Hepatocyte (in vitro differentiated cells): ENCODE measurements at regions not wholly inside any gene's neighbourhood (a gene's known extent, or its start where the extent isn't known, plus 50 kb on each side); places are given as distances from the start of the nearest gene placed in this dataset.
A peak's percentile ranks its signal among the peaks of the same experiment; 100 is the strongest.

Source experiments
- DNase-seq: peaks from one replicate; pipeline ENCODE4 v3.0.0-alpha.2; 2016; ENCODE audit warnings: low spot score
- H2AFZ ChIP-seq: fragments of 200-600 bp; sonication (generic); 2 replicates; pipeline ENCODE4 v1.6.0; 2016; ENCODE audit warnings: antibody characterized with exemption, mild to moderate bottlenecking
- H3K27ac ChIP-seq: fragments of 200-600 bp; sonication (generic); 2 replicates; pipeline ENCODE4 v1.5.1; 2016; ENCODE audit warnings: mild to moderate bottlenecking
- H3K27me3 ChIP-seq: fragments of 200-600 bp; sonication (generic); 2 replicates; pipeline ENCODE4 v1.6.1; 2016
- H3K36me3 ChIP-seq: fragments of 200-600 bp; sonication (generic); replicated peaks from 2 replicates; pipeline ENCODE4 v1.5.1; 2016; ENCODE audit warnings: low read depth; ENCODE audit not compliant: insufficient read depth
- H3K4me1 ChIP-seq: fragments of 200-600 bp; sonication (generic); 2 replicates; pipeline ENCODE4 v1.5.1; 2016; ENCODE audit warnings: mild to moderate bottlenecking, moderate library complexity; ENCODE audit not compliant: insufficient read depth
- H3K4me2 ChIP-seq: fragments of 200-600 bp; sonication (generic); 2 replicates; pipeline ENCODE4 v1.6.0; 2016
- H3K4me3 ChIP-seq: fragments of 200-600 bp; sonication (generic); 2 replicates; pipeline ENCODE4 v1.5.1; 2016; ENCODE audit warnings: mild to moderate bottlenecking
- H3K79me2 ChIP-seq: fragments of 200-600 bp; sonication (generic); 2 replicates; pipeline ENCODE4 v1.6.0; 2017; ENCODE audit warnings: mild to moderate bottlenecking
- H3K9me2 ChIP-seq: fragments of 200-600 bp; sonication (generic); replicated peaks from 2 replicates; pipeline ENCODE4 v1.6.0; 2017; ENCODE audit warnings: mild to moderate bottlenecking; ENCODE audit not compliant: insufficient read depth
- H3K9me3 ChIP-seq: fragments of 200-600 bp; sonication (generic); 2 replicates; pipeline ENCODE4 v1.5.1; 2016; ENCODE audit warnings: low read depth, mild to moderate bottlenecking
- H4K20me1 ChIP-seq: fragments of 200-600 bp; sonication (generic); 2 replicates; pipeline ENCODE4 v1.6.0; 2016; ENCODE audit warnings: mild to moderate bottlenecking; ENCODE audit not compliant: insufficient read depth, poor library complexity, severe bottlenecking
- EZH2 ChIP-seq: fragments of 200-600 bp; sonication (generic); IDR thresholded peaks from 2 replicates; pipeline ENCODE4 v1.6.1; 2016; ENCODE audit warnings: antibody characterized with exemption, mild to moderate bottlenecking, borderline replicate concordance
- EZH2phosphoT487 ChIP-seq: fragments of 200-600 bp; sonication (generic); IDR thresholded peaks from one replicate; pipeline ENCODE4 v1.6.1; 2018; ENCODE audit warnings: antibody characterized with exemption, mild to moderate bottlenecking, low read depth, moderate library complexity; ENCODE audit not compliant: unreplicated experiment, severe bottlenecking
- WGBS: methylation state at CpG from one replicate; pipeline ENCODE4 v1.1.6; 2016; ENCODE audit warnings: low lambda C conversion rate; ENCODE audit errors: missing lambda C conversion rate; 5-methylcytosine and 5-hydroxymethylcytosine counted together
- TF ChIP-seq, protein P1 (sequence below): fragments of 200-600 bp; sonication (generic); IDR thresholded peaks from 2 replicates; pipeline ENCODE4 v1.5.1; 2016; ENCODE audit warnings: antibody characterized with exemption, mild to moderate bottlenecking; ENCODE audit not compliant: poor library complexity

DNA sequence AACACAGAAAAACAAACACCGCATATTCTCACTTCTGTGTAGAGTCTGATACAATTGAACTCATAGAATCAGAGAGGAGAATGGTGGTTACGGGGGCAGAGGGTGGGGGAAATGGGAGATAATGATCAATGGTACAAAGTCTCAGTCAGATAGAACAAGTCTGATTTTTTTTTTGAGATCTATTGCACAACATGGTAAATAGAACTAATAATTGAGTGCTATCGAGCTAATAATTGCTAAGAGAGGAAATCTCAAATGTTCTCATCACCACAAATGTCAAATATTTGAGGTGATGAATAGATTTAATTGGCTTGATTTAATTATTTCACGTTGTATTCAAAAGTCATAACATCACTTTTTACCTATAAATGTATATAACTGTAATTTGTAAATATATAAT, 121.0 kb upstream of the SPIN1 start:
- Histone ChIP-seq H4K20me1 (no peaks in the 10 kb centered on the region), H2AFZ (no peak overlapping the region), H3K4me2 (no peak overlapping the region), H3K36me3 (no peaks in the 10 kb centered on the region), H3K27me3 (no peaks in the 10 kb centered on the region), H3K9me3 (no peaks in the 10 kb centered on the region), H3K9me2 (no peaks in the 10 kb centered on the region), H3K27ac (no peak overlapping the region), H3K4me1 (no peaks in the 10 kb centered on the region), H3K79me2 (no peaks in the 10 kb centered on the region), H3K4me3 (no peak overlapping the region)
- 84% methylated on average over 4 of the region's 4 CpGs for WGBS
- DNase-seq: no peak
- no peak for TF ChIP-seq EZH2
- TF ChIP-seq, protein P1, sequence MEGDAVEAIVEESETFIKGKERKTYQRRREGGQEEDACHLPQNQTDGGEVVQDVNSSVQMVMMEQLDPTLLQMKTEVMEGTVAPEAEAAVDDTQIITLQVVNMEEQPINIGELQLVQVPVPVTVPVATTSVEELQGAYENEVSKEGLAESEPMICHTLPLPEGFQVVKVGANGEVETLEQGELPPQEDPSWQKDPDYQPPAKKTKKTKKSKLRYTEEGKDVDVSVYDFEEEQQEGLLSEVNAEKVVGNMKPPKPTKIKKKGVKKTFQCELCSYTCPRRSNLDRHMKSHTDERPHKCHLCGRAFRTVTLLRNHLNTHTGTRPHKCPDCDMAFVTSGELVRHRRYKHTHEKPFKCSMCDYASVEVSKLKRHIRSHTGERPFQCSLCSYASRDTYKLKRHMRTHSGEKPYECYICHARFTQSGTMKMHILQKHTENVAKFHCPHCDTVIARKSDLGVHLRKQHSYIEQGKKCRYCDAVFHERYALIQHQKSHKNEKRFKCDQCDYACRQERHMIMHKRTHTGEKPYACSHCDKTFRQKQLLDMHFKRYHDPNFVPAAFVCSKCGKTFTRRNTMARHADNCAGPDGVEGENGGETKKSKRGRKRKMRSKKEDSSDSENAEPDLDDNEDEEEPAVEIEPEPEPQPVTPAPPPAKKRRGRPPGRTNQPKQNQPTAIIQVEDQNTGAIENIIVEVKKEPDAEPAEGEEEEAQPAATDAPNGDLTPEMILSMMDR: no peak

DNA sequence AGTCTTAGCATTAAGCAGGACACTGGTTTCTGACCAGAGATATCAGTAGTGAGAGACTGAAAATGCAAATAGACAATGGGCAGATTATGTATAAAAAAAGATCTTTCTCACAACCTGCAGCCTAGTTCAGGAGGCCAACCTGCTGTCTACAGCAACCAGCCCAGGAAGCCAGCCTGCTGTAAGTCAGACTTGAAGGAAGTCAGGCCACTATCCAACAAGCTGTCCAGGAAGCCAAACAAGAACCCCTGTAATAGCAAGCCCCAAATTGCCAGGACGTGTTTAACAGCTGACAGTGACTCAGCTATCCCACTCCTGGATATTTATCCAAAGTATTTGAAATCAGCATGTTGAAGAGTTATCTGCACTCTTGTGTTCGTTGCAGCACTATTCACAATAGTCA, 121.8 kb upstream of the SPIN1 start:
- H3K9me2 ChIP-seq: no peaks in the 10 kb centered on the region
- H3K9me3 ChIP-seq: no peaks in the 10 kb centered on the region
- no peak overlapping the region for H2AFZ ChIP-seq
- no peaks in the 10 kb centered on the region for H3K36me3 ChIP-seq
- H3K4me1 ChIP-seq: no peaks in the 10 kb centered on the region
- 77% methylated on average over 2 of the region's 2 CpGs for whole genome bisulfite sequencing
- no peak overlapping the region for H3K4me2 ChIP-seq
- no peak overlapping the region for H3K27ac ChIP-seq
- DNase-seq: no peak
- no peaks in the 10 kb centered on the region for H3K79me2 ChIP-seq
- TF ChIP-seq EZH2phosphoT487 (no peak), EZH2 (no peak)
- TF ChIP-seq, protein P1: no peak
- H3K27me3 ChIP-seq: no peaks in the 10 kb centered on the region
- H3K4me3 ChIP-seq: no peak overlapping the region
- no peaks in the 10 kb centered on the region for H4K20me1 ChIP-seq

DNA sequence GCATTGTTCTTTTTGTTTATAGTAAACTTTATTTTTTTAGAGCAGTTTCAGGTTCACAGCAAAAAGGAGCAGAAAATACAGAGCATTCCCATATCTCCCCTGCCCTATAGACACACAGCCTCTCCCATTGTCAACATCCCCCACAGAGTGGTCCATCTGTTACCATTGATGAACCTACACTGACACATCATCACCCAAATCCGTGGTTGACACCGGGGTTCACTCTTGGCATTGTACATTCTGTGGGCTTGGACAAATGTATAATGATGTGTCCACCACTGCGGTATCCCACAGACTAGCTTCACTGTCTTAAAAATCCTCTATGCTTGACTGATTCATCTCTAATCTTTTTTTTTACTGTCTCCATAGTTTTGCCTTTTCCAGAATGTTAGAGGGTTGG, 120.7 kb upstream of the SPATA31C2 start:
- 70% methylated on average over 3 of the region's 3 CpGs for WGBS
- H3K4me3 ChIP-seq: no peak overlapping the region
- no peaks in the 10 kb centered on the region for H3K27me3 ChIP-seq
- H3K36me3 ChIP-seq: no peaks in the 10 kb centered on the region
- TF ChIP-seq EZH2phosphoT487 (no peak), EZH2 (no peak)
- TF ChIP-seq, protein P1: no peak
- H3K79me2 ChIP-seq: no peaks in the 10 kb centered on the region
- no peaks in the 10 kb centered on the region for H4K20me1 ChIP-seq
- H3K27ac ChIP-seq: peak overlapping the region; percentile 67
- no peak overlapping the region for H2AFZ ChIP-seq
- no peaks in the 10 kb centered on the region for H3K9me3 ChIP-seq
- H3K4me1 ChIP-seq: peaks cover 13% of the 10 kb centered on the region
- DNase-seq: no peak
- H3K4me2 ChIP-seq: peak overlapping the region; percentile 52
- no peaks in the 10 kb centered on the region for H3K9me2 ChIP-seq

DNA sequence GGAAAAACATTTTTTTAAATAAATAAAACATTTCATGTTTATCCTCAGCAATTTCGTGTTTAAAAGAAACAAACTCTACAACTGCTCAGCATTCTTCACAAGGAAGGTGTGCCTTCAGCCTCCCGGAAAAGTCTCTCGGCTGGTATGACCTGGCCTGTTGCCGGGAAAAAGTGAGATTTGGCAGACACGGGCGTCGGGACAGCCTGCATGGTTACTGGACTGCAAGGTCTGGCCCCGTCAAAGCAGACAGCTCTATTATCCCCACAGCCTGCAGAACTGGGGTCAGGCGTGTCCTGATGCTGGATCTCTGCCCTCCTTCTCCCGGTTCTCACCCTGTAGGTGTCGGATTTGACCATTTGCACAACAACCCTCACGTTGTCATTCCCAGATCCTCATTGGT, 120.3 kb upstream of the SPATA31C2 start:
- peak; percentile 47 for DNase-seq
- H3K4me2 ChIP-seq: peak overlapping the region; percentile 52
- H3K27ac ChIP-seq: peak overlapping the region; percentile 67
- 41% methylated on average over 12 of the region's 12 CpGs for WGBS
- no peaks in the 10 kb centered on the region for H3K36me3 ChIP-seq
- H3K4me3 ChIP-seq: no peak overlapping the region
- H3K9me3 ChIP-seq: no peaks in the 10 kb centered on the region
- H3K9me2 ChIP-seq: no peaks in the 10 kb centered on the region
- H3K4me1 ChIP-seq: peaks cover 13% of the 10 kb centered on the region
- no peaks in the 10 kb centered on the region for H3K79me2 ChIP-seq
- H2AFZ ChIP-seq: no peak overlapping the region
- H4K20me1 ChIP-seq: no peaks in the 10 kb centered on the region
- TF ChIP-seq EZH2phosphoT487 (no peak), EZH2 (no peak)
- TF ChIP-seq, protein P1: no peak
- H3K27me3 ChIP-seq: no peaks in the 10 kb centered on the region
